ENCODE measurements at regions not wholly inside any gene's neighbourhood (a gene's known extent, or its start where the extent isn't known, plus 50 kb on each side); places are given as distances from the start of the nearest gene placed in this dataset.

DNA sequence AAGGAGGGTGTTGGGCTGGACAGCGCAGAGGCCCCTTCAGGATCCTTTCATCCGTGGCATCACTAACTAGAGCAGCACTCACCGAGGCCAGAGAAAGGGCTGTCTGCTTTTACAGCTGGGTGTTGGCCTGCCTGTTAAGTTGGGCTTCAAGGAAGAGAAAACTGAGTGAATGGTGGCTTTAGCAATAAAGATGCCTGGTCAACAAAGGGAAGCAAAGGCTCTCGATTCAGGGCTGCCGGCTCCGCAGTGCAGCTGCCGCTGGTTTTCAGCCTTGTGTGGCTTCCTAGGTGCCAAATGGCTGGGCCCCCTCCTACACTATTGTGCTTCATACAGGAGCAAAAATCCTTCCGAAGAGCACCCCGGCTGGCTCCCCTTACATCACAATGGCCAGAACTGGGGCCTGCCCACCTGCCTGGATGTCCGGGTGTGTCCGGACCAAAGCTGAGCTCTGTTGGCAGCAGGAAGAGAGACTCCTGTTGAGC is 61.0 kb upstream of the GPR45 start:
- H3K9ac ChIP-seq (ENCODE audit: low read length), result no peak overlapping the region
- no peak for DNase-seq (ENCODE audit: low read depth)
- peaks cover 56% of the 10 kb centered on the region for H3K27me3 ChIP-seq (replicated peaks; ENCODE audit: control insufficient read depth, insufficient read depth, low read length)

DNA sequence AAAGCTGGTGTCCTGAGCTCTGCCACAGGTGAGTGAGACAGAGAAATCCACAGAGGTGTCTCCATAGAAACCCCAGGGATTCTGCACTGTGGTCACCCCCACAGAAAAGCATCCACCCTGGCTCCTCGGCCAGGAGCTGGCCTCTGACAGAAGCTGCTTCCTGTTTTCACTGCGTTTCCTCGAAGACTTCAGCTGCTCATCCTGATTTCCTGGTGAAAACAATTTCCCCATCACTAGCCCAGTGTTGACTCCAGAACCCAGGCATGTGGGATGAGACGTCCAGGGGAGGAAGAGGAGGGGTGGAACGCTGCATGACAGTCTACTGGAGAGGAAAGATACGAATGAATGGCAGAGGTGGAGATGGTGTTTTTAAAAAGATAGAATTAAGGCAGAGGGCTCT is 60.3 kb upstream of the GPR45 start:
- Histone ChIP-seq H3K36me3 (ENCODE audit: control insufficient read depth, insufficient read depth, low read length, severe bottlenecking) (no peaks in the 10 kb centered on the region), H3K4me1 (ENCODE audit: control insufficient read depth, insufficient read depth, low read length) (no peaks in the 10 kb centered on the region), H3K9me3 (ENCODE audit: control insufficient read depth, low read length) (no peaks in the 10 kb centered on the region), H3K27me3 (replicated peaks; ENCODE audit: control insufficient read depth, insufficient read depth, low read length) (peaks cover 54% of the 10 kb centered on the region), H3K9ac (ENCODE audit: low read length) (no peak overlapping the region), H3K4me3 (ENCODE audit: low read length) (no peak overlapping the region)
- DNase-seq (ENCODE audit: low read depth), result no peak

More for the DNA sequence above, 61.0 kb upstream of the GPR45 start:
- Histone ChIP-seq H3K36me3 (ENCODE audit: control insufficient read depth, insufficient read depth, low read length, severe bottlenecking) (no peaks in the 10 kb centered on the region), H3K9me3 (ENCODE audit: control insufficient read depth, low read length) (no peaks in the 10 kb centered on the region), H3K4me1 (ENCODE audit: control insufficient read depth, insufficient read depth, low read length) (no peaks in the 10 kb centered on the region), H3K4me3 (ENCODE audit: low read length) (no peak overlapping the region)

DNA sequence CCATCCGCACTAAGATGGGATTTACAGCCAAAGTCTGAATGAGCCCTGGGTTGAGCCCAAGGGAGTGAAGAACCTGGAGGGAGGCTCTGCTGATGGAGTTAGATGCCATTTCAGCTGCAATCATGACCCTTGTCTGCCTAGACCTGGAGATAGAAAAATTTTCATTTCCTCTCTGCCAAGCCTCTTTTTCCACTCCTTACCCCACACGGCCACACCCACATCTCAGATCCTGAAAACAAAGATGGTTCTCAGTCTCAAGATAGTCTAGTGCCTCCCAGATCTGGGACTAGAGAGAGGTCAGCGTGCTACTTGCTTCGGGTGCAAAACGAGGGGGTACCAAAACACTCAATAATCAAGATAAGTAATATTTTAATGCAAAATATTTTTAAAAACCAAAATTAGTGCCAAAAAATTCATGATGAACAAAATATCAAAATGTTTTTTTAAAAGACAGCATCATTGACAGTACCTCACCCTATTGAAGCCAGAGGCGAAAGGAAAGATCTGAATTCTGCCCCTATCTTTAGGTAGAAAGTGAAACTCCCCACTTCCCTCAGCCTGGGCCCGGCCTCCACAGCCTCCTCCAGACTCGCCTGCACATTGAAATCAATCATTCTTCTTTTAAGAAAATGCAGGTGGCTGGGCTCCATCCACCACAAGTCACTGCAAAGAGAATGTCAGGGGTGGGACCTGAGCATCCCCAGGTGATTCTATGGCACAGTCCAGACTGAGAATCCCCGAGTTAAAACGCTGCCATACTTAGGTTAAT is 57.8 kb upstream of the GPR45 start:
- Histone ChIP-seq H3K4me1 (ENCODE audit: control insufficient read depth, insufficient read depth, low read length) (peaks cover 9% of the 10 kb centered on the region), H3K9ac (ENCODE audit: low read length) (no peak overlapping the region), H3K36me3 (ENCODE audit: control insufficient read depth, insufficient read depth, low read length, severe bottlenecking) (no peaks in the 10 kb centered on the region), H3K9me3 (ENCODE audit: control insufficient read depth, low read length) (no peaks in the 10 kb centered on the region), H3K27me3 (replicated peaks; ENCODE audit: control insufficient read depth, insufficient read depth, low read length) (peaks cover 54% of the 10 kb centered on the region), H3K4me3 (ENCODE audit: low read length) (no peak overlapping the region)
- no peak for DNase-seq (ENCODE audit: low read depth)

DNA sequence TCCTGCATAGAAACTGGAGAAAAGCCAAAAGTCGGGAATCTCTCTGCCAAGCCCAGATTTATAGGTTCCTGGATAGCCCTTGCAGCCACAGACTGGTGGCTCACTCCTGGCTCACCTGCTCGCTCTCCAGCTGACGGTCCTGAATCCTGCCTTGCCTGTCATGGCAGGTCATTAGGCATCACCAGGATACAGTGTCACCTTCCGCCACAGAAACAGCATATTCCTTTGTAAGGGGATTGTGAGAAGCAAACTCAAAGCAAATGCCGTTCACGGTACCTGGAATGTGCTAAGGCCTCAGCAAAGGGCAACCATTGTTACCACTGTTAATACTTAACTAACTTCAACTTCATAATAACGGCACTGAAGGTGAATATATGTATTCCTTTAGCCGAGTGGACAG is 57.1 kb upstream of the GPR45 start:
- H3K9me3 ChIP-seq (ENCODE audit: control insufficient read depth, low read length), result no peaks in the 10 kb centered on the region
- no peak overlapping the region for H3K9ac ChIP-seq (ENCODE audit: low read length)
- H3K4me1 ChIP-seq (ENCODE audit: control insufficient read depth, insufficient read depth, low read length), result peaks cover 9% of the 10 kb centered on the region
- H3K4me3 ChIP-seq (ENCODE audit: low read length), result no peak overlapping the region
- peaks cover 55% of the 10 kb centered on the region for H3K27me3 ChIP-seq (replicated peaks; ENCODE audit: control insufficient read depth, insufficient read depth, low read length)
- no peak for DNase-seq (ENCODE audit: low read depth)
- H3K36me3 ChIP-seq (ENCODE audit: control insufficient read depth, insufficient read depth, low read length, severe bottlenecking), result no peaks in the 10 kb centered on the region

DNA sequence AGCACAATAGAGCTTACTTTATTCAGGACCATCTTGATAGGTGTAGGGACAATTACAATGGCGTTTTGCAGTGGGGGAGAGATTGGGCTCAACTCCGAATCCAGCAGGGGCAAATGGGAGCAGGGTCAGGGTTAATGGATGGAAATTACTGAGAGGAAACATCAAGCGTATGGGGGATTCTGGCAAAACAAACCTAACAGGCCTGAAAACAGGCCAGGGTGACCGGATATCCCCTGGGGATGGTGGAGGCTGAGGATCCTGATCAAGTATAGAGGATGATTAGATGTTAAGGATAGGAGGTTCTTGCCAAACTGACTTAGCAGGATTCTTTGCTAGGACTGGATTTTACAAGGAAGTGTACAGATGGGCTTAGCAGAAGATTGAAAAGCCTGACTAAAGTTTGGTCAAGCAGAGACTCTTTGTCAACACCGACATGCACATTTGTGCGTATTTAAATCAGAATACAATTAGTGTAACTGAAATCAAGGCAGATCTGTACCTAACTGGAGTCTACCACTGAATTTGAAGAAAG is 54.5 kb upstream of the GPR45 start:
- no peak overlapping the region for H3K4me3 ChIP-seq (ENCODE audit: low read length)
- DNase-seq (ENCODE audit: low read depth), result no peak
- H3K9ac ChIP-seq (ENCODE audit: low read length), result no peak overlapping the region
- peaks cover 38% of the 10 kb centered on the region for H3K27me3 ChIP-seq (replicated peaks; ENCODE audit: control insufficient read depth, insufficient read depth, low read length)
- peaks cover 6% of the 10 kb centered on the region for H3K9me3 ChIP-seq (ENCODE audit: control insufficient read depth, low read length)
- H3K4me1 ChIP-seq (ENCODE audit: control insufficient read depth, insufficient read depth, low read length), result peaks cover 9% of the 10 kb centered on the region
- H3K36me3 ChIP-seq (ENCODE audit: control insufficient read depth, insufficient read depth, low read length, severe bottlenecking), result no peaks in the 10 kb centered on the region

DNA sequence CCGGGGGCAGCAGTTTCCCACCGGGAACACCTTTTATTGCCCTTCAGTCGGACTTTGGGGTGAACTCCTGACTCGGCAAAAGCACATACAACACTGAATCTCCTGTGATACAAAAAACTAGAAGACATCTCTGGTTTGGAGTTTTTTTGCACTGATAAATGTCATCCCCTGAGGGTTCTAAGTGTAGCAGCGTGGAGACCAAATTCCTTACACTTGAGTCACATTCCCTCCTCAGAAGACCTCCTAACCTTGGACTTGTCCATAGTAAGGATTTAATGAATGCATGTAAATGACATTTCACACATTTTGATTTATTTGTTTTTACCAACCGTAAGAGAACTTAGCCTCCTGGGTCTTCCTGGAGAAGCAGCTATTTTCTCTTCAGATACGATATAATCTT is 54.0 kb upstream of the GPR45 start:
- H3K36me3 ChIP-seq (ENCODE audit: control insufficient read depth, insufficient read depth, low read length, severe bottlenecking), result no peaks in the 10 kb centered on the region
- H3K9ac ChIP-seq (ENCODE audit: low read length), result no peak overlapping the region
- H3K27me3 ChIP-seq (replicated peaks; ENCODE audit: control insufficient read depth, insufficient read depth, low read length), result peaks cover 33% of the 10 kb centered on the region
- no peak overlapping the region for H3K4me3 ChIP-seq (ENCODE audit: low read length)
- H3K4me1 ChIP-seq (ENCODE audit: control insufficient read depth, insufficient read depth, low read length), result peaks cover 9% of the 10 kb centered on the region
- peaks cover 6% of the 10 kb centered on the region for H3K9me3 ChIP-seq (ENCODE audit: control insufficient read depth, low read length)
- DNase-seq (ENCODE audit: low read depth), result peak; percentile 20

DNA sequence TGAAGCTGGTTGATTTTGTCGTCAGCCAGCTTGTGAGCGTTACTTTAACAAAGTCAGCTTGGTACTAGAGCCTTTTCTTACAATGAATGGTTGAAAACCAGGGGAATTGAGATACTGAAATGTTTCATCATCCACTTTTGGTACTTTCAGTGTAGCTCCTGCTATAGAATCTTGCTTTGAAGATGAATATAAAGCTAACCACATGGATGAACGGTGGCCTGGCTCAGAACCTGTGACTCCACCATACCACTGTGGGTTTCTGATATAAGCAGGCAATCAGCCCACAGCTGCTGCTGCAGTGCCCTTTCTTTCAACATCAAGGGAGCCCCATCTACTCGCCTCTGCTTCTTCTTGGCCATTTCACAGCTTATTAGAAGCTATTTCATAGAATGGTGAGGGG is 53.2 kb upstream of the GPR45 start:
- Histone ChIP-seq H3K27me3 (replicated peaks; ENCODE audit: control insufficient read depth, insufficient read depth, low read length) (peaks cover 33% of the 10 kb centered on the region), H3K36me3 (ENCODE audit: control insufficient read depth, insufficient read depth, low read length, severe bottlenecking) (no peaks in the 10 kb centered on the region), H3K9me3 (ENCODE audit: control insufficient read depth, low read length) (peaks cover 6% of the 10 kb centered on the region), H3K4me1 (ENCODE audit: control insufficient read depth, insufficient read depth, low read length) (peaks cover 9% of the 10 kb centered on the region), H3K9ac (ENCODE audit: low read length) (no peak overlapping the region), H3K4me3 (ENCODE audit: low read length) (no peak overlapping the region)
- DNase-seq (ENCODE audit: low read depth), result no peak
